GM23338 (cell line): ENCODE measurements at regions not wholly inside any gene's neighbourhood (a gene's known extent, or its start where the extent isn't known, plus 50 kb on each side); places are given as distances from the start of the nearest gene placed in this dataset.

Experiments used
- CREB1 ChIP-seq: fragments of 250-450 bp; sonication (Bioruptor Pico); IDR thresholded peaks from 2 replicates; pipeline ENCODE4 v1.5.0; 2020; ENCODE audit warnings: low read depth, mild to moderate bottlenecking, moderate library complexity
- CTCF ChIP-seq, 2 experiments: fragments of 200-600 bp in 1 of 2; sonication (generic) in 1 of 2; conservative IDR thresholded peaks; 2 replicates each; pipeline versions ENCODE4 v1.5.1 to v1.6.1; 2016 to 2017; ENCODE audit warnings: antibody characterized with exemption in 2 of 2, low read depth in 2 of 2, mild to moderate bottlenecking in 2 of 2, moderate library complexity in 1 of 2
- POLR2AphosphoS5 ChIP-seq: IDR thresholded peaks from 2 replicates; pipeline ENCODE4 v1.6.1; 2016; ENCODE audit warnings: antibody characterized with exemption, low read depth

GRCh38 chr13:54913668-54914067 lies 1885.1 kb downstream of the OLFM4 start:
- TF ChIP-seq CTCF (conservative IDR thresholded peaks at IDR 0.05; ENCODE audit: low read depth in 2 of 2) (no peak), CREB1 (CRISPR knock-in tag) (no peak), POLR2AphosphoS5 (no peak)
